Stimulated activated CD8-positive, alpha-beta memory T cell treated with anti-CD3 and anti-CD28 coated beads, Interleukin-4, amount 100 ng/mL, for 24 hours (primary cell): ENCODE measurements at regions not wholly inside any gene's neighbourhood (a gene's known extent, or its start where the extent isn't known, plus 50 kb on each side); places are given as distances from the start of the nearest gene placed in this dataset.
"Not testable (repeated sequence)": the region's sequence is repeated elsewhere in the genome, so short reads cannot be mapped to it uniquely, and the experiment has no call there.

Experiments
- DNase-seq: peaks from one replicate; pipeline ENCODE4 v3.0.0-alpha.2; 2020; ENCODE audit warnings: low read depth

GRCh38 chr1:238745069-238745468, 641.3 kb upstream of the CHRM3 start:
- DNase-seq, result no peak

GRCh38 chr1:238738892-238739291, 647.5 kb upstream of the CHRM3 start:
- DNase-seq, result no peak

GRCh38 chr1:238727670-238728069, 658.7 kb upstream of the CHRM3 start:
- no peak for DNase-seq

- no peak for DNase-seq
Measured at GRCh38 chr1:238722812-238723211, 663.6 kb upstream of the CHRM3 start.

- no peak for DNase-seq
Measured at GRCh38 chr1:238710697-238711096, 675.7 kb upstream of the CHRM3 start.

GRCh38 chr1:238701024-238701423, 685.3 kb upstream of the CHRM3 start:
- DNase-seq, result no peak

GRCh38 chr1:238690415-238690814, 696.0 kb upstream of the CHRM3 start:
- DNase-seq, result no peak

- not testable (repeated sequence) for DNase-seq
Measured at GRCh38 chr1:238684576-238684975, 701.8 kb upstream of the CHRM3 start.

GRCh38 chr1:238681451-238681850, 704.9 kb upstream of the CHRM3 start:
- no peak for DNase-seq

- DNase-seq, result no peak
Measured at GRCh38 chr1:238681021-238681420, 705.3 kb upstream of the CHRM3 start.

- DNase-seq, result no peak
Measured at GRCh38 chr1:238677567-238677966, 708.8 kb upstream of the CHRM3 start.

GRCh38 chr1:238675221-238675620, 711.1 kb upstream of the CHRM3 start:
- no peak for DNase-seq

- DNase-seq, result no peak
Measured at GRCh38 chr1:238674316-238674715, 712.1 kb upstream of the CHRM3 start.

- no peak for DNase-seq
Measured at GRCh38 chr1:238673561-238673960, 712.8 kb upstream of the CHRM3 start.

GRCh38 chr1:238672806-238673205, 713.6 kb upstream of the CHRM3 start:
- DNase-seq, result no peak

- no peak for DNase-seq
Measured at GRCh38 chr1:238672262-238672661, 714.1 kb upstream of the CHRM3 start.

GRCh38 chr1:238664139-238664538, 722.2 kb upstream of the CHRM3 start:
- no peak for DNase-seq

- DNase-seq, result no peak
Measured at GRCh38 chr1:238660849-238661248, 725.5 kb upstream of the CHRM3 start.

- no peak for DNase-seq
Measured at GRCh38 chr1:238658763-238659162, 727.6 kb upstream of the CHRM3 start.

GRCh38 chr1:238653693-238654321, 732.6 kb upstream of the CHRM3 start:
- no peak for DNase-seq

- DNase-seq, result no peak
Measured at GRCh38 chr1:238652346-238652968, 733.9 kb upstream of the CHRM3 start.

- no peak for DNase-seq
Measured at GRCh38 chr1:238649200-238649599, 737.2 kb upstream of the CHRM3 start.

- DNase-seq, result no peak
Measured at GRCh38 chr1:238648751-238649150, 737.6 kb upstream of the CHRM3 start.

GRCh38 chr1:238648296-238648695, 738.1 kb upstream of the CHRM3 start:
- DNase-seq, result no peak
